ENCODE measurements at regions not wholly inside any gene's neighbourhood (a gene's known extent, or its start where the extent isn't known, plus 50 kb on each side); places are given as distances from the start of the nearest gene placed in this dataset.

DNA sequence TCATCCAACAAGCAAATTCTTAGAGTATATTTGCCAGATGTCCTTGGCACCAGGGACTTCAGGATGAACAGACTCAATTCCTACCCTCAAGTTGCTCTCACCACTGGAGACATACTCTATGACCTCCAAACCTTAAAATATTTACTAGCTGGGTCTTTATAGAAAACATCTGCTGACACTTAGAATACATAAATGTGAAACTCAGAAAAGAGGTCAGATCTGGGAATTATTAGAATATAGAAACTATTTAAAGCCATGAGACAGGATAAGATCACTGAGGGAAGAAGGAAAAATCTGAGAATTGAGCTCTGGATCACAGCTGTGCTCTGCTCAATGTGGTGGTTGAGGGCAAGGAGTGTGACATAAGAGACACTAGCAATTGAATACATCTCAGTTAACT lies 695.4 kb upstream of the UBE2E2 start:
- Histone ChIP-seq H2BK15ac (ENCODE audit: low read depth, low read length) (no peak overlapping the region), H2AFZ (ENCODE audit: low read length) (no peak overlapping the region), H4K20me1 (ENCODE audit: control insufficient read depth, insufficient read depth, insufficient read length) (no peaks in the 10 kb centered on the region), H4K5ac (ENCODE audit: insufficient read length, low read depth, low read length) (no peak overlapping the region), H3K27ac (ENCODE audit: insufficient read length, low read depth, low read length) (no peak overlapping the region), H3K27me3 (ENCODE audit: insufficient read depth, low read length) (no peaks in the 10 kb centered on the region), H3K56ac (ENCODE audit: insufficient read length, low read depth, low read length) (no peak overlapping the region), H2BK120ac (ENCODE audit: low read depth, low read length, poor library complexity, severe bottlenecking) (no peak overlapping the region), H3K4me1 (ENCODE audit: insufficient read depth, low read length) (no peaks in the 10 kb centered on the region), H3K9me3 (ENCODE audit: control insufficient read depth, low read depth, low read length) (no peaks in the 10 kb centered on the region), H2BK5ac (ENCODE audit: insufficient read length, low read length) (no peak overlapping the region), H3K79me2 (ENCODE audit: insufficient read depth, low read length) (no peaks in the 10 kb centered on the region), H3K18ac (ENCODE audit: insufficient read length, low read depth, low read length) (no peak overlapping the region), H4K8ac (replicated peaks; ENCODE audit: insufficient read length, low read depth, low read length) (no peak overlapping the region), H2BK20ac (ENCODE audit: low read depth, low read length, poor library complexity, severe bottlenecking) (no peak overlapping the region), H3K9ac (ENCODE audit: extremely low read depth, insufficient read length, low read length) (no peak overlapping the region), H3K4me2 (ENCODE audit: insufficient read depth, insufficient read length, low read length) (no peak overlapping the region), H3T11ph (ENCODE audit: low read length) (no peak overlapping the region), H4K91ac (ENCODE audit: insufficient read length, low read depth, low read length) (no peak overlapping the region), H2BK12ac (ENCODE audit: insufficient read length, low read depth, low read length) (no peak overlapping the region), H3K79me1 (ENCODE audit: insufficient read depth, low read depth, low read length, poor library complexity, severe bottlenecking) (no peaks in the 10 kb centered on the region), H3K23ac (ENCODE audit: insufficient read length, low read depth, low read length) (no peak overlapping the region), H3K14ac (ENCODE audit: insufficient read depth, low read length) (no peak overlapping the region), H3K4ac (ENCODE audit: low read depth, low read length) (no peak overlapping the region), H2AK5ac (ENCODE audit: insufficient read length, low read length) (no peak overlapping the region), H3K23me2 (ENCODE audit: insufficient read length, low read depth, low read length, poor library complexity, severe bottlenecking) (no peaks in the 10 kb centered on the region)
- Mint-ChIP-seq H3K9me3 (peaks cover 0 to 2% of the 10 kb centered on the region in 2 experiments; a peak in 1 of 5 replicates), H3K27me3 (ENCODE audit: low read depth) (peaks cover 3% of the 10 kb centered on the region; the same call in 1 of the 2 replicates), H3K4me1 (no peaks in the 10 kb centered on the region), H3K36me3 (ENCODE audit: insufficient read depth in 1 of 3, low read depth in 3 of 3) (no peaks in the 10 kb centered on the region), H3K4me3 (no peak overlapping the region), H3K27ac (no peak overlapping the region)
- TF ChIP-seq, protein P1, sequence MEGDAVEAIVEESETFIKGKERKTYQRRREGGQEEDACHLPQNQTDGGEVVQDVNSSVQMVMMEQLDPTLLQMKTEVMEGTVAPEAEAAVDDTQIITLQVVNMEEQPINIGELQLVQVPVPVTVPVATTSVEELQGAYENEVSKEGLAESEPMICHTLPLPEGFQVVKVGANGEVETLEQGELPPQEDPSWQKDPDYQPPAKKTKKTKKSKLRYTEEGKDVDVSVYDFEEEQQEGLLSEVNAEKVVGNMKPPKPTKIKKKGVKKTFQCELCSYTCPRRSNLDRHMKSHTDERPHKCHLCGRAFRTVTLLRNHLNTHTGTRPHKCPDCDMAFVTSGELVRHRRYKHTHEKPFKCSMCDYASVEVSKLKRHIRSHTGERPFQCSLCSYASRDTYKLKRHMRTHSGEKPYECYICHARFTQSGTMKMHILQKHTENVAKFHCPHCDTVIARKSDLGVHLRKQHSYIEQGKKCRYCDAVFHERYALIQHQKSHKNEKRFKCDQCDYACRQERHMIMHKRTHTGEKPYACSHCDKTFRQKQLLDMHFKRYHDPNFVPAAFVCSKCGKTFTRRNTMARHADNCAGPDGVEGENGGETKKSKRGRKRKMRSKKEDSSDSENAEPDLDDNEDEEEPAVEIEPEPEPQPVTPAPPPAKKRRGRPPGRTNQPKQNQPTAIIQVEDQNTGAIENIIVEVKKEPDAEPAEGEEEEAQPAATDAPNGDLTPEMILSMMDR (conservative IDR thresholded peaks at IDR 0.05) = no peak
- DNase-seq = no peak
